ENCODE measurements at regions not wholly inside any gene's neighbourhood (a gene's known extent, or its start where the extent isn't known, plus 50 kb on each side); places are given as distances from the start of the nearest gene placed in this dataset.

DNA sequence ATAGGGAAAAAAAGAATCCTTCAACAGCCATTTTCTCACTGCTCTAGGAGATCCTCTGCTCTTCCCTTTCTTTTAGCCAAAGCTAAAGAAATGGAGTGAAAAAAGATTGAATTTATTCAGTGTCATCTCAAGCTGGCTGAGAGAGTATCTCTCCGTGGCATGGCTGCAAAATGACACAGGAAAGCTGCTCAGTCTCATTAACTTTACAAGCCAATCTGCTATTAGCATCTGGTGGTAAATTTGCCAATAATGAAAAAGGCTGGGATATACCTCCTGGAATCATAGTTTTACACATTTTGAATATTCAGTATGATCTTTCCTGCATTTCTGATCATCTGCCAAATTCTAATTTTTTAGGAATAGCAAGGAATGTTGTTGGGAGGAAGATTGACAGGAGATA is 176.8 kb upstream of the CHRM3 start:
- ATAC-seq (no peak), DNase-seq (no peak)

DNA sequence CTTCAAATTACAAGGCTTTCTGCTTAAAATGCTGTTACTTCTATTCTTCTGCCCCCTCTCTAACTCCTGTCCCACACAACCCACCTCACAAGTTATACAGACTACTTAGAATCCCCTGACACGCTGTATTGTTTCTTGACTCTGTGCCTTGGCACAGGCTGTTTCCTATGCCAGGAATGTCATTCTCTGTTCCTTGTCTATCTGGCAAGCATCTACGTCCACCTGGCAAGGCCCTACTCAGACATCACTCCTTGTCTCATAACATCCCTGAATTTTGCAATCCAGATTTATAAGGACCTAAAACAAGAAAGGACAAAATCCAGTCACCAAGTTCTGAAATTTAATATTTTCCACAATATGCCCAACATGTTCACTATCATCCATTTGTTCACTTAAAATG is 182.0 kb upstream of the CHRM3 start:
- DNase-seq = no peak
- ATAC-seq = no peak

DNA sequence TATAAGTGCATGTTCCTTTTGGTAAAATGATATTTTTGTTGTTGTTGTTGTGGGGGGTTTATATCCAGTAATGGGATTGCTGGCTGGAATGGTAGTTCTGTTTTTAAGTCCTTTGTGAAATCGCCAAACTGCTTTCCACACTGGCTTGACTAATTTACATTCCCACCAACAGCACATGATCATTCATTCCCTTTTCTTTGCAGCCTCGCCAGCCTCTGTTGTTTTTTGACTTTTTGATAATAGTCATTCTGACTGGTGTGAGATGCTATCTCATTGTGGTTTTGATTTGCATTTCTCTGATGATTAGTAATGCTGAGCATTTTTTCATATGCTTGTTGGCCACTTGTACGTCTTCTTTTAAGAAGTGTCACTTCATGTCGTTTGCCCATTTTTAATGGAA is 188.5 kb upstream of the CHRM3 start:
- ATAC-seq (no peak), DNase-seq (no peak)

DNA sequence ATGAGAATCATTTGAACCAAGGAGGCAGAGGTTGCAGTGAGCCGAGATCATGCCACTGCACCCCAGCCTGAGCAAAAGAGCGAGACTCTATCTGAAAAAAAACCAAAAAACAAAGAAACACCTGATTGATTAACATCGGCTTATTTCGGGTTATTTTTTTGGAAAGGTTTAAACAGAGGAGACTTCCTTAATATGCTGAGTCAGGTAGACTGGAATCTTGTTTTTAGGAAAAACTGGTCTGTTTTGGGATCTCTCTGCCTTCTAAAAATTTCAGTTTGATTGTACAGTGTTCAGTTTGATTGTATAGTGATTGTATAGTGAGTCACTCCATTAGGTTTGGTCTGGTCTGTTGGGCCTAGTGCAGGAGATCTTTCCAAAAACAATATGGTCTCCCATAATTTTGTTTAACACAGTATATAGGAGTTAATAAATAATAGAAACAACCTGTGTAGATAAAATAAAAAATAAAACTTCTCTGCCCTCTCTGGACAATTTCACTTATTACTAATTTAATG is 196.3 kb upstream of the CHRM3 start:
- ATAC-seq (no peak), DNase-seq (no peak)

GRCh38 chr1:239186487-239186886 is 199.9 kb upstream of the CHRM3 start:
- ATAC-seq (no peak), DNase-seq (no peak)

DNA sequence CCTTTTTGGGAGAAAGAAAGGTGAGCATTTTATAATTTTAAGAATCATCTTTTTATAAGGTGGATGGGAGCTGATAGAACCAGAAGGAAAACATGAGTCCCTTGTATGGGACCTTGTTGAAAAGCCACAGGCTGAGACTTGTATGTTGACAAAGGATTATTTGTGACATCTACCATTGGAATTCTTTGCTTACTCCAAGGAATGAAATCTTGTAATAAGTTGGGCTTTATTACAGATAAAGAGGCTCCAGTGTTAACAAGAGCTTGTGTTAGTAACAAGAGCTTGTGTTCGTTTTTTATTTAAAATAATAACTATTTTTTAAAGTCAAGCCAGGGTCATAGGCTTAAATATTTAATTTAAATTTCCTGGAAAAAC is 201.1 kb upstream of the CHRM3 start:
- no peak for DNase-seq
- no peak for ATAC-seq

DNA sequence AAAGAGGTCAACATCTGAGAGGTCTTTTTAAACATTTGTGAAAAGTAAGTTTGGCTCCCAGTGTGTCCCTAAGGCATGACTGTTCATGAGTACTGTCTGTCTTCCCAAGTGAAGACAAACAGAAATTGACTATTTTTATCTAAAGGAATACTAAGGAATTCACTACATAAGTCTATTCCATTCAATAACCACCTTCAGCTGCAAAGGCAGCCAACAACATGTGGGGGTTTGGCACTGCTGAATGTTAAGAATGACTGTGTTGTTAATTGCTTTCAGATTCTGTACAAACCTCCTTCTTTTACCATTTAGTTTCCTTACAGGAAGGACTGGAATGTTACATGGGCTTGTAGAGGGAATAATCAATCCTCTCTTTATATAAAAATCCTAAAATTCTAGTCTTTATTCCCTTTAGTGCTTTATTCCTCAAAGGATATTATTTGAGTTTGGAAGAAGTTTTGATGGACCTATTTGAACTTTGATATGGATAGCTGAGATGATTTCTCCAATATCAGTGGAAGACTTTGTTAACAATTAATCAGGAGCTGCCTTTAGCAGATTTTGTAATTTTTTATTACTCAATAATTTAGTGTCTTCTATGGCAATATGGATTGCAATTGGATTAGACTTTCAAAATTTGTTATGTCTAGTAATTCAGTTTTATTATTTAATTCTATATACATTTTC is 201.7 kb upstream of the CHRM3 start:
- ATAC-seq (no peak), DNase-seq (no peak)

GRCh38 chr1:239178961-239179360 is 207.4 kb upstream of the CHRM3 start:
- ATAC-seq (no peak), DNase-seq (no peak)

DNA sequence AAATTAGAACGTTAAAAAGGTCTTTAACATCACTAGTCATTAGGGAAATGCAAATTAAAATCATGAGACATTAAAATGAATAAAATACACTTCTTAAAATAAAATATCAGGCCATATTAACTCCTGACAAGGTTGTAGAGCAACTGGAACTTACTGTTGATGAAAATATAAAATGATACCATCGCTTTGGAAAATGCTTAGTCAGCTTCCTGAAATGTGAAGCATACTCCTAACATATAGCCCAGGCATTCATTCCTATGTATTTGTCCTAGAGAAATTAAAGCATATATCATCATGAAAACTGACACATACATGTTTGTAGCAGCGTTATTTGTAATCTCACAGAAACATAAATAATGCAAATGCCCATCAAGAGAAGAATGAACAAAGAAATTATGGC is 211.5 kb upstream of the CHRM3 start:
- DNase-seq (no peak), ATAC-seq (no peak)

DNA sequence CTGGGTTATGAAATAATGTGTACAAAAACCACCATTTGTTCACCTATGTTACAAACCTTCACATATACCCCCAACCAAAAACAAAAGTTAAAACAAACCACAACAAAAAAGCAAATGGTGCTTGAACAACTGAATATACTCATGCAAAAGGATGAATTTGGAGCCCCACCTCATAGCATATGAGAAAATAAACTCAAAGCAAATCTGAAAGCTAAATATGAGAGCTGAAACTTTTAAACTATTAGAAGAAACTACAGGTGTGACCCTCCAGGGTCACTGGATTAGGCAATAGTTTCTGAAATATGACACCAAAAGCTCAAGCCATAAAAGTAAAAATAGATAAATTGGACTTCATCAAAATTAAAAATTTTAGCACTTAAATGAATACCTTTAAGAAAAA is 215.5 kb upstream of the CHRM3 start:
- DNase-seq = no peak
- no peak for ATAC-seq

DNA sequence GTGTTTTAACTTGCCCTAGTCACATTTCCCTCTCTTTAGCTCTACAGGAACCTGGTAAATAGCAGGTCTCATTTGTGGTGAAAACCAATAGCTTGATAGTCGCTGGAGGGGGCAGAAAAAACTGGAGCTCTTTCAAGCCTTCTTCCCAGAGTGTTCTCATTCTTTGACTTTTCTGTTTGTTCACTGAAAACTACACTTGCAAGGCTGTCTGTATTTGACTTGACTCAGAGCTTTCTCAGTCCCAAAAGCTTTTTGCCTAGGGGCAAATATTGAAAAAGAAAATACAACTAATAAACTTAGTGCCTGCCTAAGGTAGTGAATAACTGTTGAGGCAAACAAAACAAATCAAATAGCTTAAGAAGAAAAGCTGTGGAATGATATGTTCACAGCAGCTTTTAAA is 217.1 kb upstream of the CHRM3 start:
- ATAC-seq = no peak

GRCh38 chr1:239164451-239165180 is 221.8 kb upstream of the CHRM3 start:
- DNase-seq = no peak
- no peak for ATAC-seq

More for the DNA sequence above, 217.1 kb upstream of the CHRM3 start:
- DNase-seq = no peak

DNA sequence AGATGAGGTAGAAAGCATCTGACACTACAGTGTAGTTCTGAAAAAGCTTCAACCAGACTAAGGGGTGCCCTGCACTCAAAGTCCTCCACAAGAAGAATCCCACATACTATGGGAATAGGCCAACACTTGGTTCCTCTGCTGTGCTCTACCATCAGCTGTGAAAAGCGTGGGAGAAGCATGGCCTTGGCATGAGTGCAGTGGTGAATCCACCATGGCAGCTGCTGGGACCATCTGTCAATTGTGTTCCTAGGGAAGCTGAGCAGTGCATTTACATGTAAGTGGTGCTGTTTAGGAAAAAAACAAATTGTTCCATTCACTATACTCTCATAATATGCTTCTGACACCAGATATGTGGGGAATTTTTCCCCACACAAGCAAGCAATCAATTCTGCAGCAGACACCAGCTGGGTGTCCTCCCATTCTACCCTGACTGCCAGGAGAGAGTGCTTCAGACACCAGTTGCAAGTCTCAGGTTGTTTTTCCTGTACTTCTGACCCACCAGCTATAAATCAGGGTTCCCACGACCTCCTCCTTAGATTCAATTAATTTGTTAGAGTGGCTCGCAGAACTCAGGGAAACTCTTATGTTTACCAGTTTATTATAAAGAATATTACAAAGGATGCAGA is 230.8 kb upstream of the CHRM3 start:
- ATAC-seq (no peak), DNase-seq (no peak)

DNA sequence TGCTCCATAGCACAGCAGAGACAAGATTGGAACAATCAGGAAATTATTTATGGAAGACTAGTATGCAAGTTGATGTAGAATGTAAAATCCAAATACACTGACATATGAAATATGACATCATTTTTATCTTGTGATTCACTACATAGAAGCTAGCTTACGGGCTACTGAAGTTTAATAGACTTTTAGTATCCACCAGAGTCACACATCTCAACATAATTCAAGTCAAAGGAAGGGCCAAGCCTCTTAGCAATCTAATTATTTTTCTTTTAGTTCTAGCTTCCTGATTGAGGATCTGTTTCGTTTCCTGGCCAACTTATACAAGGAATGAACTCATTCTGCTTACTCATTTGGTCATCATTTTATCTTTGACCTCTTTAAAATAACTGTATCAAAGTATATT is 234.4 kb upstream of the CHRM3 start:
- ATAC-seq (no peak), DNase-seq (no peak)

DNA sequence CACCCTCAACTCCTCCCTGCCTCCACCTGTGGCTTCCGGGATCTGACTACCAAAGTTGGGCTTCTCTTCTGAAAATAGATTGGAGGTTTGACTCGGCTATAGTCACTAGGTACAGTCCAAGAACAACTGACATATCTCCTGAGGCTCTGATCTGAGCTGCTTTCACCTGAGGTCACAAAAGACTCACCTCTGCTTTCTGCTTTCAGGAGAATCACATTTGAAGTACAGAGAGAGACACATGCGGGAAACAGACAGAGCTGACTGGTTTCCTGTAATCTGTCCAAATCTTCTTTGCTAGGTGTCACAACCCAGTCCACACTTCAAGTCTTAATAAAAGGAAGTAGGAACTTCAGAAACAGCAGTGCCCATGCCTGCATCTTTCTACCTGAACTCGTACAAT is 245.4 kb upstream of the CHRM3 start:
- ATAC-seq (no peak), DNase-seq (no peak)

DNA sequence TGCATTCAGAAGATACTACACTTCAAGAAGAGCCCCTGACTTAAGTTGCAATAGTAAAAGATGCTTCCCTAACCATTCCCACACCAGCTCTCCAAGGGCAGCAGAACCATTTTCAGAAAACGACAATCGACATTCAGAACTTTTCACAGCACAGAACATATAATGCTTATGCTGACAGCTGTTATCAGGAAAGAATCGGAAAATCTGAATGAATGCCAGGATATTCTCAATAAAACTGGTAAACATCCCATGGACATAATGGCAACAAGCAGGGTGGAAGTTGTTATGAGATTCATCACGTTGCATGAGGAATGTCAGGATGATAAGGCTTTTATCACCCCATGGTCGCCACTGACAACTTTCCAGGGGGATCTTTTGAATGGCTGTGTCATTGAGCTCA is 246.6 kb upstream of the CHRM3 start:
- ATAC-seq (no peak), DNase-seq (no peak)

DNA sequence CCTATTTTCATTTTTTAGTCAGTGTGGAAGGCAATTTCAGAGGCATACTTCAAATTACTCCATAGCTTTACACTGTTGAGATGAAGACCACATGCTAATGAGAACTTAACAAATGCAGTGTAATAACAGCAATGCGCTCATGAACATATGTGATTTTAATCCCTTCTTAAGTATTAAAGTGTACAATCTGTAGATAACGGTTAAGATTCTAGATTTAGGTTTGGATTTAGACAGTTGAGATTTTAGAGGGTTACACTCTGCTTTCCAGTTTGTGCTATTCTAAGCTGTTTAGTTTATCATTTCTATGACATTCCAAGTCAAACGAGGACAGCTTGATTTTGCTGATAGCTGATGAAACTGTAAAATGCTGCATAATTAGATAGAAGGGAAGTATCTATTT is 257.8 kb upstream of the CHRM3 start:
- DNase-seq = no peak
- ATAC-seq = no peak

DNA sequence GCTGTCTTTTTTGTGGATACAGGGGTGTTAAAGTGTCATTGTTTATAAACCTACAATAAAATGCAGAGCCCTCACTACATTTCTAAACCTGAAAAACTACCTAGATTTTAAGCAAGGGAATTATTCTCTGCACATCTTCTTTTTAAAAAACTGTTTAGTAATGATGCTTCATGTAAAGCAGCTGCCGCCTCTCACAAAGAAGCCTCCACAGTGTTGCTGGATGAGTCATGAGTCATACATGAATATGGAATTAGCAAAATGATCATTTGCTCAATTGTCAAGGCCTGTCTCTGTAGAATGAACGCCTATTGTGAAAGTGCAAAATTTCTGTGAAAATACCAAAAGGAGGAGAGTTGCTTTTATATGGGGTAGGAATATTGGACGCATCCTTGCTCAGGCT is 259.5 kb upstream of the CHRM3 start:
- no peak for DNase-seq
- ATAC-seq = no peak

GRCh38 chr1:239125893-239126292 is 260.5 kb upstream of the CHRM3 start:
- no peak for ATAC-seq

DNA sequence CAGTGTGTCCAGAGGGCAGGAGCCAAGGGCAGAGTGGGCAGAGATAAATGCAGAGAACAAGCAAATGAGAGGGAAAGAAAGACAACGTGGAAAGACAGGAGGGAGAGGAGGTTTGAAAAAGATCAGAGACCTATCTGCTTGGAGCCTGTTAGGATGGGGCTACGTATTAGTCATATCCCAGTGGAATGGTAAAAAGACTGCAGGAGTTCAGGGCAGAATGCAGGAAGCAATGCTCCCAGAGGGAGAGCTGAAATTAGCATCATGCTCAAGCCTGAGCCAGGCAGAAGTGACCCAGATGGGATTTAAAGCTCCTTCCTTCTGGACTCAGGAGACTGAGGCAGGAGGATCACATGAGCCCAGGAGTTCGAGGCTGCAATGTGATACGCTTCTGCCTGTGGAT is 261.3 kb upstream of the CHRM3 start:
- no peak for DNase-seq
- ATAC-seq = no peak

More at GRCh38 chr1:239125893-239126292, 260.5 kb upstream of the CHRM3 start:
- DNase-seq = no peak

DNA sequence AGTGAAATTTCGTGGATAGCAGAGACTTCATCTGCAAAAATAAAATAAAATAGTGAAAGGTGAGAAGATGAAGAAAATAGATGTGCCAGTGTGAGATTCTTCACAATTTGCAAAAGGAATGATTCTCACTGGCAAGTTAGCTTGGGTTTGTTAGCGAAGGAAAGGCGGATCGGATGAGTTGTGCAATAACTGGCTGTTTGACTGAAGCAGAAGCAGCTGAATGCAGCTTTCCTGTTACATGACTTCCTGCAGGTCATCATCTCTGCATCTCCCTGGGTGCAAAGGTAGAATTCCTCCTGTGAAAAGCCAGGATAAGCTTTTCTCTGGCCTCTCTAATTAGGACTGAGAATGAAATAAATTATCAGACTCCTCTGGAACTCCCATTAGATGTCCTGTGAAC is 263.1 kb upstream of the CHRM3 start:
- DNase-seq (no peak), ATAC-seq (no peak)

GRCh38 chr1:239112101-239112935 is 274.1 kb upstream of the CHRM3 start:
- no peak for ATAC-seq
- DNase-seq = no peak

- no peak for ATAC-seq
Observed at GRCh38 chr1:239107676-239108075, 278.7 kb upstream of the CHRM3 start.

More at GRCh38 chr1:239107676-239108075, 278.7 kb upstream of the CHRM3 start:
- no peak for DNase-seq

Data from stimulated activated naive CD8-positive, alpha-beta T cell treated with anti-CD3 and anti-CD28 coated beads, Interleukin-15, Interleukin-2, amounts not matched to agents 100 U/mL and 50 U/mL, for 24 hours (primary cell).